HG03108 (cell line): ENCODE measurements at regions not wholly inside any gene's neighbourhood (a gene's known extent, or its start where the extent isn't known, plus 50 kb on each side); places are given as distances from the start of the nearest gene placed in this dataset.
"Not testable (repeated sequence)": the region's sequence is repeated elsewhere in the genome, so short reads cannot be mapped to it uniquely, and the experiment has no call there.

Source experiments
- ATAC-seq: cut with Tn5 transposase; IDR thresholded peaks from one replicate; pipeline ENCODE4 v1.9.1; 2021; ENCODE audit warnings: moderate library complexity; ENCODE audit not compliant: unreplicated experiment

GRCh38 chr18:38167623-38168022 lies 602.0 kb upstream of the CELF4 start:
- ATAC-seq: no peak

GRCh38 chr18:38153116-38153515 lies 587.5 kb upstream of the CELF4 start:
- ATAC-seq: not testable (repeated sequence)

- no peak for ATAC-seq
These were observed 551.1 kb upstream of the CELF4 start for GRCh38 chr18:38116716-38117115.

GRCh38 chr18:38115201-38115600 lies 549.6 kb upstream of the CELF4 start:
- no peak for ATAC-seq

GRCh38 chr18:38087538-38087937 lies 521.9 kb upstream of the CELF4 start:
- ATAC-seq: no peak

GRCh38 chr18:38081516-38081915 lies 515.9 kb upstream of the CELF4 start:
- ATAC-seq: no peak

GRCh38 chr18:38077229-38077628 lies 511.6 kb upstream of the CELF4 start:
- no peak for ATAC-seq

- no peak for ATAC-seq
These were observed 510.9 kb upstream of the CELF4 start for GRCh38 chr18:38076346-38077070.

GRCh38 chr18:38074298-38074876 lies 508.8 kb upstream of the CELF4 start:
- ATAC-seq: no peak

- no peak for ATAC-seq
These were observed 502.2 kb upstream of the CELF4 start for GRCh38 chr18:38067821-38068220.

- ATAC-seq: no peak
These were observed 501.5 kb upstream of the CELF4 start for GRCh38 chr18:38067086-38067485.

GRCh38 chr18:38052879-38053590 lies 487.4 kb upstream of the CELF4 start:
- no peak for ATAC-seq

GRCh38 chr18:38047820-38048219 lies 482.2 kb upstream of the CELF4 start:
- ATAC-seq: no peak

- ATAC-seq: no peak
These were observed 481.1 kb upstream of the CELF4 start for GRCh38 chr18:38046651-38047050.

- ATAC-seq: no peak
These were observed 480.2 kb upstream of the CELF4 start for GRCh38 chr18:38045845-38046244.

- ATAC-seq: no peak
These were observed 476.8 kb upstream of the CELF4 start for GRCh38 chr18:38042211-38042890.

- no peak for ATAC-seq
These were observed 472.6 kb upstream of the CELF4 start for GRCh38 chr18:38038242-38038641.

- ATAC-seq: no peak
These were observed 469.6 kb upstream of the CELF4 start for GRCh38 chr18:38035193-38035592.

- ATAC-seq: no peak
These were observed 467.7 kb upstream of the CELF4 start for GRCh38 chr18:38033282-38033681.

GRCh38 chr18:38032516-38032915 lies 466.9 kb upstream of the CELF4 start:
- no peak for ATAC-seq

- ATAC-seq: no peak
These were observed 463.3 kb upstream of the CELF4 start for GRCh38 chr18:38028946-38029345.
